ENCODE measurements at regions not wholly inside any gene's neighbourhood (a gene's known extent, or its start where the extent isn't known, plus 50 kb on each side); places are given as distances from the start of the nearest gene placed in this dataset.
A peak's percentile ranks its signal among the peaks of the same experiment; 100 is the strongest.

GRCh38 chr2:223155956-223156355, 104.0 kb downstream of the KCNE4 start:
- H3K9ac ChIP-seq, result no peak overlapping the region
- no peak for TF ChIP-seq TEAD4 (IDR thresholded peaks at IDR 0.05; ENCODE audit: borderline replicate concordance, insufficient read depth)
- H3K79me2 ChIP-seq (ENCODE audit: insufficient read depth), result no peaks in the 10 kb centered on the region
- H2AFZ ChIP-seq (ENCODE audit: low read depth), result no peak overlapping the region
- H4K20me1 ChIP-seq (ENCODE audit: insufficient read depth), result no peaks in the 10 kb centered on the region
- CTCF ChIA-PET, result no interaction called here
- no peaks in the 10 kb centered on the region for H3K9me2 ChIP-seq
- H3K27me3 ChIP-seq (ENCODE audit: insufficient read depth), result no peaks in the 10 kb centered on the region
- H3K4me2 ChIP-seq, result no peak overlapping the region
- POLR2A ChIA-PET, result no interaction called here
- DNase-seq, result no peak
- H3K9me3 ChIP-seq, result no peaks in the 10 kb centered on the region
- no peak overlapping the region for H3K4me3 ChIP-seq (ENCODE audit: low read depth in 2 of 2, low read length in 1 of 2)
- H3F3A ChIP-seq (replicated peaks; ENCODE audit: insufficient read depth), result no peaks in the 10 kb centered on the region
- no peak overlapping the region for H3K27ac ChIP-seq (ENCODE audit: low read depth in 2 of 2, low read length in 1 of 2)
- no peaks in the 10 kb centered on the region for H3K4me1 ChIP-seq (ENCODE audit: control insufficient read depth in 1 of 2, insufficient read depth in 2 of 2, low read depth in 1 of 2, low read length in 1 of 2)
- no peaks in the 10 kb centered on the region for H3K36me3 ChIP-seq (replicated peaks in 1 of 2; ENCODE audit: control insufficient read depth in 1 of 2, insufficient read depth in 2 of 2, low read length in 1 of 2)

GRCh38 chr2:223161873-223162458, 110.0 kb downstream of the KCNE4 start:
- H3F3A ChIP-seq (replicated peaks; ENCODE audit: insufficient read depth), result no peaks in the 10 kb centered on the region
- peaks cover 0 to 8% of the 10 kb centered on the region in 2 experiments; a peak in 2 of 4 replicates for H3K4me1 ChIP-seq (ENCODE audit: control insufficient read depth in 1 of 2, insufficient read depth in 2 of 2, low read depth in 1 of 2, low read length in 1 of 2)
- H3K36me3 ChIP-seq (replicated peaks in 1 of 2; ENCODE audit: control insufficient read depth in 1 of 2, insufficient read depth in 2 of 2, low read length in 1 of 2), result no peaks in the 10 kb centered on the region
- DNase-seq, result no peak
- no peaks in the 10 kb centered on the region for H4K20me1 ChIP-seq (ENCODE audit: insufficient read depth)
- H3K9ac ChIP-seq, result no peak overlapping the region
- no peak overlapping the region for H3K4me2 ChIP-seq
- H3K27me3 ChIP-seq (ENCODE audit: insufficient read depth), result no peaks in the 10 kb centered on the region
- POLR2A ChIA-PET, result no interaction called here
- no peaks in the 10 kb centered on the region for H3K9me2 ChIP-seq
- CTCF ChIA-PET, result interaction anchor here (1.1 to 1.5 kb wide), 2 partner anchors 12 to 14 kb away, joined by 3 read pairs; no protein-coding TSS in a partner anchor
- no peak overlapping the region for H3K27ac ChIP-seq (ENCODE audit: low read depth in 2 of 2, low read length in 1 of 2)
- H3K4me3 ChIP-seq (ENCODE audit: low read depth in 2 of 2, low read length in 1 of 2), result no peak overlapping the region
- H2AFZ ChIP-seq (ENCODE audit: low read depth), result no peak overlapping the region
- H3K79me2 ChIP-seq (ENCODE audit: insufficient read depth), result no peaks in the 10 kb centered on the region
- 85% methylated on average over 8 of the region's 8 CpGs for WGBS (ENCODE audit: low lambda C conversion rate)
- TF ChIP-seq, protein P1, sequence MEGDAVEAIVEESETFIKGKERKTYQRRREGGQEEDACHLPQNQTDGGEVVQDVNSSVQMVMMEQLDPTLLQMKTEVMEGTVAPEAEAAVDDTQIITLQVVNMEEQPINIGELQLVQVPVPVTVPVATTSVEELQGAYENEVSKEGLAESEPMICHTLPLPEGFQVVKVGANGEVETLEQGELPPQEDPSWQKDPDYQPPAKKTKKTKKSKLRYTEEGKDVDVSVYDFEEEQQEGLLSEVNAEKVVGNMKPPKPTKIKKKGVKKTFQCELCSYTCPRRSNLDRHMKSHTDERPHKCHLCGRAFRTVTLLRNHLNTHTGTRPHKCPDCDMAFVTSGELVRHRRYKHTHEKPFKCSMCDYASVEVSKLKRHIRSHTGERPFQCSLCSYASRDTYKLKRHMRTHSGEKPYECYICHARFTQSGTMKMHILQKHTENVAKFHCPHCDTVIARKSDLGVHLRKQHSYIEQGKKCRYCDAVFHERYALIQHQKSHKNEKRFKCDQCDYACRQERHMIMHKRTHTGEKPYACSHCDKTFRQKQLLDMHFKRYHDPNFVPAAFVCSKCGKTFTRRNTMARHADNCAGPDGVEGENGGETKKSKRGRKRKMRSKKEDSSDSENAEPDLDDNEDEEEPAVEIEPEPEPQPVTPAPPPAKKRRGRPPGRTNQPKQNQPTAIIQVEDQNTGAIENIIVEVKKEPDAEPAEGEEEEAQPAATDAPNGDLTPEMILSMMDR (IDR thresholded peaks at IDR 0.05), result no peak
- TF ChIP-seq NRF1 (IDR thresholded peaks at IDR 0.05; ENCODE audit: low read depth, low read length) (no peak), EP300 (IDR thresholded peaks at IDR 0.05; ENCODE audit: borderline replicate concordance in 1 of 2, low read depth in 1 of 2, low read length in 1 of 2) (no peak)
- TF ChIP-seq, protein P2, sequence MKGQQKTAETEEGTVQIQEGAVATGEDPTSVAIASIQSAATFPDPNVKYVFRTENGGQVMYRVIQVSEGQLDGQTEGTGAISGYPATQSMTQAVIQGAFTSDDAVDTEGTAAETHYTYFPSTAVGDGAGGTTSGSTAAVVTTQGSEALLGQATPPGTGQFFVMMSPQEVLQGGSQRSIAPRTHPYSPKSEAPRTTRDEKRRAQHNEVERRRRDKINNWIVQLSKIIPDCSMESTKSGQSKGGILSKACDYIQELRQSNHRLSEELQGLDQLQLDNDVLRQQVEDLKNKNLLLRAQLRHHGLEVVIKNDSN (IDR thresholded peaks at IDR 0.05; ENCODE audit: borderline replicate concordance, low read depth), result no peak
- H3K9me3 ChIP-seq, result no peaks in the 10 kb centered on the region

DNA sequence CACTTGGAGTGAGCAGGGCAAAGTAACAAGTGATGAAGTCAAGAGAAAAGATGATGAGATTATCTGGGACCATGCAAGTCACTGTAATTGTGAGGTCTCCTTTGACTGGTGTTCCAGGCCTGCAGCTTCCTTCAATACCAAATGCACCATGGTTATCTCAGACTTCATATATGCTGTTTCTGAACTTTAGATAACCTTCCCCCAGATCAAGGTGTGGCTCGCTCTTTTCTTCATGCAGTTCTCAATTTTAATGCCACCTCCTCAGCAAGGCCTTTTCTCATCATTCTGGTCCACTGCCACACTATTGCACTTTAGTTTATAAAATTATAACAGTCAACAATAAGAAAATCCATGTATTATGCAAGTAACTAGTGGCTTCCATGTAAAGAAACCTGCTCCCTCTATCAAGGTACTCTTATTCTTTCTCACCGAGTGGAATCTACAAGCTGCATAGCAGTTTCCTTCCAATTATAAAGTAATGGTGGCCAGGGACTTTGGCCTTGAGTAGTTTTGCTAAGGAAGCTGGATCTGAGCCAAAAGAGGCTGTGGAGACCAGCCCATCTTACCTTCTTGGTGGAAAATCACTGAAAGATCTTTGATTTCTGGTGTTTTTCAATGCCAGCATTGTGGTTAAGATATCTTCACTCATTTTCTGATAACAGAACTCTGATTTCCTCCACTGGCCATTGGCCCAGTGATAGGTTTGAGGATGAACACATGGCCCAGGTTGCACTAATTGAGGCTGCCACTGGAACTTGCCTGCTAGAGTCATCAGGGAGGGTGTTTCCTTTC, 113.6 kb downstream of the KCNE4 start:
- DNase-seq, result peak; percentile 35
- WGBS (ENCODE audit: low lambda C conversion rate), result 81% methylated on average over 2 of the region's 2 CpGs
- H3K27ac ChIP-seq (ENCODE audit: low read depth in 2 of 2, low read length in 1 of 2), result peak overlapping the region in 1 of 2 experiments; percentile 58; a peak in 2 of 4 replicates
- POLR2A ChIA-PET, result no interaction called here
- CTCF ChIA-PET, result no interaction called here
- no peaks in the 10 kb centered on the region for H3K9me2 ChIP-seq
- no peaks in the 10 kb centered on the region for H3F3A ChIP-seq (replicated peaks; ENCODE audit: insufficient read depth)
- H3K4me1 ChIP-seq (ENCODE audit: control insufficient read depth in 1 of 2, insufficient read depth in 2 of 2, low read depth in 1 of 2, low read length in 1 of 2), result peaks cover 0 to 8% of the 10 kb centered on the region in 2 experiments; a peak in 2 of 4 replicates
- H3K4me2 ChIP-seq, result no peak overlapping the region
- no peaks in the 10 kb centered on the region for H3K36me3 ChIP-seq (replicated peaks in 1 of 2; ENCODE audit: control insufficient read depth in 1 of 2, insufficient read depth in 2 of 2, low read length in 1 of 2)
- no peaks in the 10 kb centered on the region for H3K27me3 ChIP-seq (ENCODE audit: insufficient read depth)
- no peaks in the 10 kb centered on the region for H3K79me2 ChIP-seq (ENCODE audit: insufficient read depth)
- no peaks in the 10 kb centered on the region for H3K9me3 ChIP-seq
- no peak overlapping the region for H3K9ac ChIP-seq
- H4K20me1 ChIP-seq (ENCODE audit: insufficient read depth), result no peaks in the 10 kb centered on the region
- H3K4me3 ChIP-seq (ENCODE audit: low read depth in 2 of 2, low read length in 1 of 2), result no peak overlapping the region
- H2AFZ ChIP-seq (ENCODE audit: low read depth), result no peak overlapping the region
- TF ChIP-seq RCOR1 (IDR thresholded peaks at IDR 0.05; ENCODE audit: low read length) (no peak), RAD21 (IDR thresholded peaks at IDR 0.05; ENCODE audit: low read length) (no peak), SMC3 (IDR thresholded peaks at IDR 0.05; ENCODE audit: low read depth, low read length) (no peak), IRF3 (IDR thresholded peaks at IDR 0.05; ENCODE audit: low read depth, low read length) (no peak), TCF12 (IDR thresholded peaks at IDR 0.05) (peak; percentile 83), GABPA (IDR thresholded peaks at IDR 0.05; ENCODE audit: low read depth) (no peak), ELF1 (IDR thresholded peaks at IDR 0.05) (no peak), SIN3A (IDR thresholded peaks at IDR 0.05; ENCODE audit: borderline replicate concordance, low read depth, low read length) (no peak), MXI1 (IDR thresholded peaks at IDR 0.05; ENCODE audit: low read depth, low read length) (no peak)
- TF ChIP-seq, protein P3, sequence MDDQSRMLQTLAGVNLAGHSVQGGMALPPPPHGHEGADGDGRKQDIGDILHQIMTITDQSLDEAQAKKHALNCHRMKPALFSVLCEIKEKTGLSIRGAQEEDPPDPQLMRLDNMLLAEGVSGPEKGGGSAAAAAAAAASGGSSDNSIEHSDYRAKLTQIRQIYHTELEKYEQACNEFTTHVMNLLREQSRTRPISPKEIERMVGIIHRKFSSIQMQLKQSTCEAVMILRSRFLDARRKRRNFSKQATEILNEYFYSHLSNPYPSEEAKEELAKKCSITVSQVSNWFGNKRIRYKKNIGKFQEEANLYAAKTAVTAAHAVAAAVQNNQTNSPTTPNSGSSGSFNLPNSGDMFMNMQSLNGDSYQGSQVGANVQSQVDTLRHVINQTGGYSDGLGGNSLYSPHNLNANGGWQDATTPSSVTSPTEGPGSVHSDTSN (IDR thresholded peaks at IDR 0.05), result peak; percentile 49; the same call in 1 of the 2 replicates
- TF ChIP-seq, protein P2 (IDR thresholded peaks at IDR 0.05; ENCODE audit: borderline replicate concordance, low read depth), result no peak

All from SK-N-SH (cell line).